CD4-positive, alpha-beta T cell treated with Interleukin-17A for 4 hours (primary cell): ENCODE measurements at regions not wholly inside any gene's neighbourhood (a gene's known extent, or its start where the extent isn't known, plus 50 kb on each side); places are given as distances from the start of the nearest gene placed in this dataset.
A peak's percentile ranks its signal among the peaks of the same experiment; 100 is the strongest.

Source experiments
- DNase-seq: peaks from one replicate; pipeline ENCODE4 v3.0.0-alpha.2; 2020; ENCODE audit warnings: mixed read lengths

DNA sequence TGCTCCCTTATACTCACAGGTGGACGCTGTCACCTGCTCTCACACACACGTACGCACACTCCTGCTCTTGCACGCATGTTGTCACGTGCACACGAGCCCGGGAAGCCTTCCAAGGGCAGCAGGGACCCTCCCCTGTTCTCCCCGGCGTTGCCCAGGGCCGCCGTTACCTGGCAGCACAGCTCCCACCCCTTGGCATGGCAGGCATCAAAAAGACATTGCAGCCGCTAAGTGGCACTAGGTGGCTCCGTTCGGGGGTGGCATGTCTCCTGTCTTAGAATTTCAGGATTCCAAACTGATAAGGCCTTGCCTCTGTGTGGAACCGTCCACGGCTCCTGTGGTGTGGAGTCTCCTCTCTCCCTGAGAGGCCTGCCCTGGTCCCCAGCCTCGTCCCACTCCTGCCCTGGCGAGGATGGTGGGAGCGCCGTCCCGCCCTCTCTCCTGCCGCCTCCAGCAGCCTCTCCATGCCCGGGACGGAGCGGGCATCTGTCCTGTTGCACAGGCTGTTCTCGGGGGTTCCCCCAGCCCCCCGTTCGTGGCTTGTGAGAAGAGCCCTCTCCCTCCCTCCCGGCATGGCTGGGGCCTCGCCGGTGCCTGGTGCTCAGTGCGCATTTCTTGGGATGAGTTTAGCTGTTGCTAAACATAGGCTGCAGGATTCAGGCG lies 126.7 kb upstream of the GSE1 start:
- no peak for DNase-seq

DNA sequence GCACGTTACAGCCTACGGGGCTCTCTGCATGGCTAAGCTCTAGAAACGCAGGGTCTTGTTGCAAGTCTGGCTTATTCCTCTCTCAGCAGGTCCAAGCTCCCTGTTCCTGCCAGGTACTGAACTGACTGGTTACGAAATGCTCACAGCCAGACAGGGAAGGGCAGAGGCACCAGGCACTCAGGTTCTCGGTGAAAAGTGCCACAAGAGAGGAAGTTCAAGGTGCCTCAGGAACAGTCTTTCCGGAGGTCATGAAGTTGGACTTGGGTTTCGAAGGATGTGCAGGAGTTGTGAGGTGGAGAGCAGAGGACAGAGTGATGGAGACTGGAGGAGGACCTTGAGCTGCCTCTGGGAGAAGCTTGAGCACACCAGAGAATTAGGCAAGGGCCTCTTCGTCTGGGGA lies 124.7 kb upstream of the GSE1 start:
- DNase-seq = no peak

DNA sequence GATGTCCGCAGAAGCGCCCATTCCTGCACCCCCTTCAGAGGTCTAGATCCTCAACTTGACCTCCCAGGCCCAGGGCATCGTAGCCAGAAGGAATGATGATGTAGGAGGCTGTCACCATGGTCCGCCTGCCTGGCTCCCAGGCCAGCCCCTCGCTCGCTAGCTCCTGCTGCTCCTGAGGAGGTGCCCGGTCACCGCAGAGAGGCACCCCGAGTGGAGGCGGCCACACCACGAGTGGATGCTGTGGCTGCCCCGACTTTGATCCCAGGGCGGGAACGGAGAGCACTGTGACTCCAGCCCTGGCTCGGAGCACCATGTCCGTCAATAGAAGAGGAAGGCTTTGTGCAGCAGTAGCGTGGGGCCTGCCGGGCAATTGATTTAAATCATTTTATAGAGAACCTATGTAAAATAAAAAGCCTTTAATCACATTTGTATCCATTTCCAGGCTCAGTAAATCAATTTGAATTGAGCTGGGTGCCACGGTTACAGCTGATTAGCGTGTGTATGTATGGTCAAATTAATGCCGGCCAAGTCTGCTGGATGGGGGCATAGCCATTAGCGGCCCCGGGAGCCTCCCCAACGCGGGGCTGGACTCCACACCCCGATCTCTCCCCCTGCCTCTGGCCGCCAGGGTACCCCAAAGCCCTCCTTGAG lies 122.6 kb upstream of the GSE1 start:
- no peak for DNase-seq

DNA sequence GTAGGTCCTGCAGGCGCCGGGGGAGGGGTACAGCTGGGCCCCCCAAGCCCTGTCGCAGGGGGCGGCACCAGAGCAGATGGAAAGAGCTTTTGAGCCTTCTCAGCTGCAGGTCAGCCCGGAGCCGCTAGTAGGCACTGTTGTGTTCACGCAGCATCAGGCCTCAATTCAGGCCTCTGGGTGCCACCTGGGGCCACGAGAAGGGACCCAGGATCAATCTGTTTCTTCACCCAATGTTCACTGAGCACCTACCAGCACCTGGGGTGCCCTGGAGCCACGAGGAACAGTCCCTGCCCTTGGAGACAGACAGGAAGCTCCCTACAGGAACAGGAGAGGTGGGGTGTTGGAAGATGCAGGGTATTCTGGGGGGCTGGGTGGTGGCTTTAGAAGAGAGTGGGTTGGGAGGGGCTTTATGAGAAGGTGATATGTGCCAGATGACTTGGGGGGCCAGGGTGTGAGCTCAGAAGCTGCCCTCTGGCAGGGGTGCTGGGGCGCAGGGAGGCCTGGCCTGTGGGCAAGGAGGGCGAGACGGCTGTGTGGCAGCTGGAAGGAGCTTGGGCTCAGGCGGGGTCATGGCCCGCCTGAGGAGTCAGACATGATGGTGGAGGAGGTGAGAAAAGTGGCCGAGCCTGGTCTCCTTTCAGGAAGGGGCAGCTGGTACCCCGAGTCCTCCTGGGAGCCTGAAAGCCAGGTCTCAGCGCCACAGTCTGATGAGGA lies 121.9 kb upstream of the GSE1 start:
- peak; percentile 52 for DNase-seq

DNA sequence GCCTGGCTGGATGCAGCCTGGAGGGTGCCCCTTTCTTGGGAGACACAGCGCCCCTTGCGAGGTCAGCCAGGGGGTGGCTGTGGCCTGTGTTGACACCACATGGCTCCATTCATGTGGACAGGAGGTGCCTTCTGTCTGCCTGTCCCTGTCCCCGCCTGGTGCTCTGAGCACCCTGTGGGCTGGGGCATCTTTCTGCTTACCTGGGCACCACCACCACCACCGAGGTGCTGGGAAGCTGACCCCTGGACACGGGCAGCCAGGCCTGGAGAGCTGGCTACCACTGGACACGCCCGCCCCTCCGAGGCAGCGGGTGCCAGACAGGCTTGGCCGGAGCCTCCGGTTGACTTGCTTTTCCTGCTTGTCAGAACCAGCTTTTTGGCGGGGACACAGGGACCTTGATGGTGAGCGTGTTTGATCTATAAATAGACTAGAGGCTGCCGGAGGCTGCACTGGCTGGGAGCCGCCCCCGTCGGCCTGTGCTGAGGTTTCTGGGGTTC lies 121.3 kb upstream of the GSE1 start:
- peak; percentile 7 for DNase-seq

DNA sequence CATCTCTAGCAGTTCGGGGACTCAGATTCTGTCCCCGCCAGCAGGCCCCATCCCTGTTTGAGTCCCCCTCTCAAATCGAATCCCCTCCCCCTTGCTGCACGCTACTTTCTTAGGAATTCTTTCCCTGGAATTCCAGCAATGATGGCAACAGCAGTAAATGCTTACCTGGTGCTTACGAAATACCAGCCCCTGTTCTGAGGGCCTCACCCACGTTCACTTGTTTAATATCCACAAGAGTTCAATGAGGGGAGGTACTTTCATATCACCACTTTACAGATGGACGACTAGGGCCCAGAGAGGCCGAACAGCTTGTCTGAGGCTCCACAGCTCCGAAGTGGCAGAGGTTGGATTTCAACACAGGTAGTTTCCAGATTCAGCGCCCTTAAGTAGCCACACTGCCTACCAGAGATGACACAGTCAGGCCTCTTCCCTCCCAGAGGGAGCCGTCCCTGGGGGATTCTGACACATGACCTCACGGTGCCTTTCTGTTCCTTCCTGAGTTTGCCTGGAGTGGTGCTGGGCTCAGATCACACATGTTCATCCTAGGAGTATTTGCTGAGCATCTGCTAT lies 120.7 kb upstream of the GSE1 start:
- DNase-seq = no peak

DNA sequence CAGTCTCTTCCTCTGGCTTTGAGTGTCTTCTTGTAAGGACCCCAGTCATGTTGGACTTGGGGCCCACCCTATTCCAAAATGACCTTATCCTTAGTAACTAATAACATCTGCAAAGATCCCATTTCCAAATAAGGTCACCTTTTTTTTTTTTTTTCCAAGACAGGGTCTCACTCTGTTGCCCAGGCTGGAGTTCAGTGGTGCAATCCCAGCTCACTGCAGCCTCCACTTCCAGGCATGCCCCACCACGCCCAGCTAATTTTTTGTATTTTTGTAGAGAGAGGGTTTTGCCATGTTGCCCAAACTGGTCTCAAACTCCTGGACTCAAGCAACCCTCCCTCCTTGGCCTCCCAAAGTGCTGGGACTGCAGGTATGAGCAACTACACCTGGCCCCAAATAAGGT lies 118.8 kb upstream of the GSE1 start:
- DNase-seq = no peak

DNA sequence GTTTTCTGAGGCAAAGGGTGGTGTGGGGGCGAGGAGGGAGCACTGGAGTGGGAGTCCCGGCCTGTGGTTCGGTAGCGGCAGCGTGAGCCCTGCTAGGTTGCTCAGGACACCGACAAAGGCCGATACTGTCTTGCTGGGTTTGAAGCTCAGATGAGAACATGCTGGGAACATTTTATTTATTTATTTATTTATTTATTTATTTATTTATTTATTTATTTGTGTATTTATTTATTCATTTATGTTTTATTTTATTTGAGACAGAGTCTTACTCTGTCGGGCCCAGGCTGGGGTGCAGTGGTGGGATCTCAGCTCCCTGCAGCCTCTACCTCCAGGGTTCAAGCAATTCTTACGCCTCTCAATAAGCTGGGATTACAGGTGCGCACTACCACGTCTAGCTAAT lies 117.9 kb upstream of the GSE1 start:
- no peak for DNase-seq

DNA sequence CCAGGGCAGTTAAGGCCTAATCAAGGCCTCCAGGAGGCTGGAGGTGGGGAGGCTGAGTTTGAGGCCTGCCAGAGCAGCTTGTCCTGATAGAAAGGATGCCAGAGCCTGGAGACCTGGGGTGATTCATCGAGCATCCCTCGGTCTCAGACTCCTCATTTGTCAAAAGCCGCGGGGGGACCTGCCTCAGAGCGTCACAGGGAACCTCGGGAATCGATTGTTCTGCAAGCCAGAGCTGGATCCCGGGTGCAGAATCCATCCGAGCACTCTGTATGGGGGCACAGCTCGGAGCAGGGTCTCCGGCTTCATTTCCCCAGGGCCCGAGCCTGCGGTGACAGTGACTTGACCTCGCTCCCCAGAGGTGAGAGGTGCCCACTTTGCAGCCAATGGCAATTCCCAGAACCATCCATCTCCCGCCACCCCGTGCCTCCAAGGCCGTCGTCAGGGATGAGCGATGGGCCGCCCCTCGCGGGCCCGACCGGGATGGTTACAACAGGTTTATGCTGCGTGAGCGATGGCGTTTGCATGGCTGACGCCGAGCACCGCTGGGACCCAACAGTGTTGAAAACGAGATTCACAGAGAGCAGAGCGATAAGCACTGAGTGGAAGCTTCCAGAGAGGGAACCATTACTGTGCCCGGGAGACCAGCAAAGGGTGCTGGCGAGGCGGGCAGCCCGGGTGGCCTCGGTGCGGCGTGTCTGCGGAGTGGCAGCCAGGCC lies 117.1 kb upstream of the GSE1 start:
- DNase-seq = no peak

DNA sequence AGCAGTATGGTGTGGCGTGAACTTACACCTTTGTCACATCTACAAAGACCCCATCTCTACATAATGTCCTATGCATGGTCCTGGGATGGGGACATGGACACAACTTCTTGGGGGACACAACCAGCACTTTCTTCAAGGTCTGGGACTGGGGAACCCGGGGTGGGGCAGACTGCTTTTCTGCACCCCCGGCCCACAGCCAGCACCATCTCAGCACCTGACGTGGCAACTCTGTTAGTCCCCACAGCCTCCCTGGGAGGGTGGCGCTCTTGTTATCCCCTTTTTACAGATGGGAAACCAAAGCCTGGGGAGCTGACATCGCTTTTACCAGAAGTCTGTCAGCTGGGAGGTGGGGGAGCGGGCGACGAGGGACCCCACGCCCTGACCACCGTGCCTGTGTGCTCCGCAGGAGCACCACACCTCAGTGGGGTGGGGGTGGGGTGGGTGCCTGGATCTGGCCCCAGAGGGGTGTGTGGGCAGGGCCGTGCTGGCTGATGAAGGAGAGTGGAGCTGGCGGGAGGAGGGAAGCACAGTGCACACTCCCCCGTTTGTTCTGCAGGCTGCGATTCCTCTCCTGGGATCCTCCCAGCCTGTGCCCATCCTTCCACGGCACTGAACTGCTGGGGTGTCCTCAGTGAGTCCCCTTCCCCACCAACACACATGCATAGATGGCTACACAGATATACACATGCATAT lies 115.4 kb upstream of the GSE1 start:
- DNase-seq = no peak

DNA sequence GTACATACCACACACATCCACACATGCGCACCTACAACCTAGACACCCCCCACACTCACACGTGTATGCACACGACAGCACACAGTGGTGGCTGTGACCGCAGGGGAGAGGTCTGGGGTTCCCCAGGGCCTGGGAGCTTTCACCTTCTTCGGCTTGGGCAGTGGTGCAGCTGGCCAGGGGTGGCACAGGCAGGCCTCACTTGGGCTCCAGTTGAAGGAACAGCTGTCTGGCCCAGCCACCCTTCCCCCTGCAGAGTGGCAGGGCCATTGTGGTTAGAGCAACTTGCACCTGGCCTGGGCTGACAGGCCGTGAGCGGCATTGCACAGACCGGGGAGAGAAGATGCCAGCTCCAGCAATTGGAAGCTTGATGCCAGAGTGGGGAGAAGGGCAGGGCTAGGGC lies 114.5 kb upstream of the GSE1 start:
- DNase-seq = no peak

DNA sequence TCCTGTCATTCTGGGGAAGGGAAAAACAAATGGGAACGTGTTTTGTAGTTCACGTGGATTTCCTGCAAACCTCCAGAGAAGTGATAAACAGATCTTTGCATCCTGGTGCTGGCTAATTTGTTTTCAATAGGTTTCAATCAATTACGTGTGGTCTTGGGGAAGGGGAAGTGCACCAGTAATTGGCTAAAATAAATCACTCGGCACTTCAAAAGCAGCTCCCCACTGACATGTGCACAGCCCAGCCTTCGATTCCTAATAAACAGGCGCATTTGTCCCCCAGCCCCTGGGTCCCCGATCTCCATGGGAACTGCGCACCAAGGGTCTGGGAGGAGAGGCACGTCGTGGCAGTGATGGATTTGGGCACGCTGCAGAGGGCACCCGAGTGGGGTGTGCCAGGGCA lies 112.9 kb upstream of the GSE1 start:
- no peak for DNase-seq

DNA sequence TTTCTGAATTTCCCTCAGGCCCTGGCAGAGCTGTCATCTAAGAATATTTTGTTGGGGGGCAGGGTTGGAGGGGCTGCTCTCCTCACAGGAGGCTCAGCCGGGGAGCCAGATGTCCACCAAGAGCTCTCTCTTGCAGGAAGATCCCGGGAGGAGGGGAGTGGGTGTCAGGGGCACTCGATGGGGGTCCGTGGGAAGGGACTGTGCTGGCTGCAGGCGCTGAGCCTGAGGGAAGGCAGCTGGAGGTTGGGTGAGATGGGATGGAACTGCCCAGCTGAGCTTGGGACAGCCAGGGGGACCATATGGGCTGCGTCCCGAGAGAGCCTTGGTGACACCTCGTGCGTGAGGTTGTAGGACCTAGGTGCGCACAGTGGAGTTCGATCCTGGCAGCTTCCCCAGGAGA lies 111.2 kb upstream of the GSE1 start:
- no peak for DNase-seq

DNA sequence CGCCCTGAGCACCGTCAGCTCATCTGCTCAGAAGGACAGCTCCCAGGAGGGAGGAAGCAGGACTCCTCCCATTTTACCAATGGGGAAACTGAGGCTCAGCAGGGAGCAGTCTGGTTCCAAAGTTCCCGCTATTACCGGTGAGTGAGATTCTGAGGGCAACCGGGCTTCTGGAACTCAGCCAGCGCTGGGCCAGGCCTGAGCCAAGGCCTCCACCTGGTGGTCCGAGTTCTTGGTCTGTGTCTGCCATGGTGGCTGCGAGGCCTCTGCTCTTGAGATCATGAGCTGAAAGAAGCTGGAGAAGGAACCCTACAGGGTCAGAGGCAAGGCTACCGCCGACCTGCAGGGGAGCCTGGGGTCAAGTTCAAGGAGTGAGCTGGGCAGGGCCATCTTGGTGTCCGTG lies 110.8 kb upstream of the GSE1 start:
- DNase-seq = no peak

DNA sequence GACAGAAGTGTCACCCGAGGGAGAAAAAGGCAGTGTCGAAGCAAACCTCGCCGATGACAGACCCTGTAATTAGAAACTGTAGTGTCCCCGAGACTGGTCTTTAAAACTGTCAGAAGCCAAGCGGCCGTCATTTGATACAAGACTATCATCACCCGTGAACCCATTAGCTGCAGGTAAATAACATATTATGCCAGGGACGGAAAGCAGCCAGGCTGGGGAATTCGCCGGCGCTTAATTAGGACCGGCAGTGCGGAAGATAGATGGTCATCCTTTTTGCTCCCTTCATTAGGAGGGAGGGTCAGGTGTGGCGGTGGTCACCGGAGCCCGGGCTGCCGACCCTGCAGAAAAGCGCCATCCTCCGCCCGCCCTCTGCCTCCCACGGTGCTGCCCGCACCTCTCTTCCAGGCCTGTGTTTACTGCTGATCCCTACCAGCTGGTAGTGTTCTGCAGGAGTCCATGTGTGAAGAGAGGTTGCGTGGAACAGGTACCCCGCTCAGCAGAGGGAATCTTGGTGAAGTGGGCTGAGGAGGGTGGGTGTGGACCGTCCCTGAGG lies 109.4 kb upstream of the GSE1 start:
- no peak for DNase-seq

DNA sequence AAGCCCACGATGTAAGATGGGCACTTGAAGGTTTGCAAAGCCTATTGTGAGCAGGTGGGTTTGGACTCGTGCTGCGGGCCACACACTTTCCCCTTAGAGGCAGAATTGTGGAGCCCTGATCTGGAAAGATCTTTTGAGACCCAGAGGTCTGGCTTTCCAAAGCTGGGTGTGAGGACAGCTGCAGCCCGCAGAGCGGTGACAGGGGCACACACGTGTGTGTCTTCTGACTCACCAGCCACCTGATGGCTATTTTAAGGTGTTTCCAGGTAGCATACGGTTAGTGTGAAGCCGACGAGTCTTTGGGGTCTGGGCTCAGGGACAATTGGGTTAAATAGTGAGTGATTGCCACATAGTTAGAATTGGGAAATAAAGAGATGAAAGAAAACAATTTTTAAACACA lies 108.9 kb upstream of the GSE1 start:
- DNase-seq = no peak

DNA sequence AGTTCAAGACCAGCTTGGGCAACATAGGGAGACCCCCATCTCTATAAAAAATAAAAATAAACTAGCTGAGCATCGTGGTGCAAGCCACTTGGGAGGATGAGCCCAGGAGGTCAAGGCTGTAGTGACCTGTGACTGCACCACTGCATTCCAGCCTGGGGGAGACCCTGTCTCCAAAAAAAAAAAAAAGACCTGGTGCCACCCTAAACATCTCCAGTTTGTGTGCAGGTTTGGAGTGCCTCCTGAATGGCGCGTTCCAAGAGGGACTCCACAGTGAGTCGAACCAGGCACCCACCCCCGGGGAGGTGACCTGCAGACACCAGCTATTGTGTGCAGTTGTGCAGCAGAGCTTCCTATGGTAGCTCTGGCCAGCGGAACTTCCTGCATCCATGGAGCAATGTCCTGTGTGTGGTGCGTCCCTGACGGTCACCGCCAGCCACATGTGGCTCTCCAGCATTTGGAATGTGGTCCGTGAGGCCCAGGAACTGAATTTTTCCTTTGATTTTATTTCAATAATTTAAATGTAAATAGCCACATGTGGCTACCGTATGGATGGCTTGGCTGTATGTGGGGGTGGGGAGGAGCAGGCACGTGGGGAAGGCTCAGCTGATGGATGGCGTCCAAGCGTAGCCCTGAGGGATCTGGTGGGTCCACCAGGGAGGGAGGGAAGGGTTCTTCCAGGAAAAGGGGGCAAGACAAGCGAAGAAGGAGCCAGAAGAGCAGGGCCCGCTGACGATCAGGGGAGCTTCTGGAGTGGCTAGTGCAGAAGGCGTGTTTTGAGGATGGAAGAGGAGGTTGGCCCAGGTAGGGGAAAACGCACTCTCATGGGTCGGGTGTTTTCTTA lies 107.1 kb upstream of the GSE1 start:
- DNase-seq = no peak

DNA sequence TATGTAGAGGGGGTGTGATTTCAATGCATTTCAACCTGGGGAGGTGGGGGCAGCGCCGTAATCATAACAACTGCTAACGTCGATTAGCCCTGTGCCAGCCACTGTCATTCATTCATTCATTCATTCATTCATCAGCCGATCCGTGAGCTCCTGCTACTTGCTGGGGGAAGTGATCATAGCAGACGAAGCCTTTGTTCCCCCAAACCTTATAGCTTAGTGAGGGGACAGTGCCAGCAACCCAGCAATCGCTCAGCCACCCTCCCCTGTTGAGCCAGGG lies 106.5 kb upstream of the GSE1 start:
- DNase-seq = no peak

DNA sequence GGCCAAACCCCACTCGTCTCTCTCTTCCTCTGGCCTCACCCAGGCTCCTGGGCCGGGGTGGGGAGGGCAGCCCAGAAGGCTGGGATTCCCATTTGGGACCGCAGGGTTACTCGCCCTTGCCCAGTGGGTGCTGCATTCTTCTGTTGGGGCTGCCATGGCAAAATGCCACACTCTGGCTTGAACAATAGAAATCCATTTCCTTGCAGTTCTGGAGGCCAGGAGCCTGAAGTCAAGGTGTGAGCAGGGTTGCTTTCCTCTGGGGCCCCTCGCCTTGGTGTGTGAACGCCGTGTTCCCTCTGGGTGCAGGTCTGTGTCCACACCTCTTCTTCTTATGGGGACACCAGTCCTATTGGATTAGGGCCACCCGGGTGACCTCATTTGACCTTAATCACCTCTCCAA lies 105.8 kb upstream of the GSE1 start:
- no peak for DNase-seq

DNA sequence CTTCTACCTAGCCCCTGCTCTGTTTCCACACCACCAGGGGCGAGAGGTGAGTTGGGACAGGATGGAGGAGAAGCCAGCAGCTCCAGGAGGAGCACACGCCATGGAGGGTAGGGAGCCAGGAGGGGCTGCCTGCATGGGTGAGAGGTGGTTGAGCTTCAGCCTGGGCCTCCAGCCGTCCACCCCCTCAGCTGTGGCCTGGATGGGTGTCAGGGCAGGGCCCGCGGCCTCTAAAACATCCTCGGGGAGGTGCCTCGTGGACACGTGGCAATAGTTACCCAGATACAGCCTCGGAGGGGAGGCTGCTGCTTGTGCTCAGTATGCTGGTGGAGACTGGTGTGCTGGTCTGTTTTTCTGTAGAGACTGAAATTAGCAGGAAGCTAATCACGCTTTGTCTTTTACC lies 104.7 kb upstream of the GSE1 start:
- no peak for DNase-seq

DNA sequence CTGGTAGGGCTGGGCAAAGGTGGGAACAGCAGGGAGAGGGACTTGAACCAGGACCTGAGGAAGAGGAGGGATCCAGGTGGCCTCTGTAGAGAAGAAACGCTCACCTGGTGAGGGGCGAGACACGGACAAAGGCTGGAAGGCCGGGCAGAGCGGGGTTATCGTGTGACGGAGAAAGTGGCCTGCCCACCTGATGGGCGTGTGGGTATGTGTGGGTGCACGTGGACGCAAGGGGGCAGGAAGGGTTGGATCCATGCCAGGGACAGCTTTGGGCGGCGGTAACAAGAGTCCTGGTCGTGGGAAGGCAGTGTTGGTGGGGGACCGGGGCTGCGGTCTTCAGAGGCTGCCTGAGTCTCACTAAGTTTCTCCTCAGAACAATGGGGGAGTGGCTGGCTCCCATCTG lies 104.1 kb upstream of the GSE1 start:
- DNase-seq = no peak
